ENCODE measurements at regions not wholly inside any gene's neighbourhood (a gene's known extent, or its start where the extent isn't known, plus 50 kb on each side); places are given as distances from the start of the nearest gene placed in this dataset.

GRCh38 chr5:124060413-124061067 lies 548.6 kb downstream of the CSNK1G3 start:
- no peak overlapping the region for H3K14ac ChIP-seq (ENCODE audit: insufficient read length)
- no peak overlapping the region for H3K4me3 ChIP-seq (ENCODE audit: extremely low read depth in 1 of 4, insufficient read depth in 2 of 4, low read depth in 3 of 4, low read length in 4 of 4)
- no peak overlapping the region for H4K91ac ChIP-seq (replicated peaks; ENCODE audit: insufficient read length, low read length)
- H3K36me3 ChIP-seq (ENCODE audit: control insufficient read depth in 2 of 4, insufficient read depth in 4 of 4, low read length in 3 of 4), result no peaks in the 10 kb centered on the region
- no peaks in the 10 kb centered on the region for H3K79me2 ChIP-seq (ENCODE audit: control insufficient read depth in 1 of 2, insufficient read depth in 2 of 2, low read length in 2 of 2)
- H2BK5ac ChIP-seq (ENCODE audit: low read depth, low read length), result no peak overlapping the region
- no peak overlapping the region for H2BK20ac ChIP-seq (ENCODE audit: low read length)
- no peak overlapping the region for H2AK5ac ChIP-seq (ENCODE audit: low read depth, low read length)
- CTCF ChIA-PET (ENCODE audit: partially characterized antibody), result no interaction called here
- no peak overlapping the region for H2BK12ac ChIP-seq (ENCODE audit: low read depth, low read length)
- TF ChIP-seq RBBP5 (IDR thresholded peaks at IDR 0.05; ENCODE audit: borderline replicate concordance, low read depth, low read length), result no peak
- no peak for TF ChIP-seq USF2 (IDR thresholded peaks at IDR 0.05; ENCODE audit: low read length)
- no peak for TF ChIP-seq ASH2L (IDR thresholded peaks at IDR 0.05; ENCODE audit: low read length)
- no peak for TF ChIP-seq EGR1 (IDR thresholded peaks at IDR 0.05; ENCODE audit: borderline replicate concordance, low read depth, low read length)
- no peak for TF ChIP-seq TCF12 (IDR thresholded peaks at IDR 0.05; ENCODE audit: low read depth, low read length)
- TF ChIP-seq GTF2F1 (IDR thresholded peaks at IDR 0.05; ENCODE audit: borderline replicate concordance, low read depth, low read length), result no peak
- TF ChIP-seq JUN (IDR thresholded peaks at IDR 0.05; ENCODE audit: low read depth, low read length), result no peak
- TF ChIP-seq NRF1 (IDR thresholded peaks at IDR 0.05; ENCODE audit: low read depth, low read length), result no peak
- no peak for TF ChIP-seq CBX8 (IDR thresholded peaks at IDR 0.05; ENCODE audit: borderline replicate concordance, low read depth, low read length)
- no peak for TF ChIP-seq SRF (IDR thresholded peaks at IDR 0.05; ENCODE audit: low read depth, low read length)
- no peak for TF ChIP-seq RFX5 (IDR thresholded peaks at IDR 0.05; ENCODE audit: borderline replicate concordance, low read depth, low read length)
- no peak for TF ChIP-seq ATF2 (IDR thresholded peaks at IDR 0.05; ENCODE audit: low read length)
- H3K9ac ChIP-seq (replicated peaks in 1 of 4; ENCODE audit: extremely low read depth in 1 of 4, low read depth in 3 of 4, low read length in 3 of 4), result no peak overlapping the region
- no peaks in the 10 kb centered on the region for H3K23me2 ChIP-seq (ENCODE audit: low read depth, low read length)
- H3K4me2 ChIP-seq (ENCODE audit: insufficient read depth in 1 of 2, low read depth in 2 of 2, low read length in 2 of 2), result no peak overlapping the region
- no peak overlapping the region for H3K18ac ChIP-seq (ENCODE audit: extremely low read depth, low read length)
- 86% methylated on average over 5 of the region's 5 CpGs; no CpG with 5 or more reads in 1 of the 2 experiments for WGBS, 2 experiments (ENCODE audit: extremely low coverage in 1 of 2, insufficient coverage in 1 of 2, insufficient read length in 1 of 2, insufficient replicate concordance in 2 of 2, low coverage in 1 of 2, low lambda C conversion rate in 2 of 2, missing lambda C conversion rate in 1 of 2)
- H3K56ac ChIP-seq (replicated peaks; ENCODE audit: insufficient read length, low read depth, low read length), result no peak overlapping the region
- FAIRE-seq, result no peak
- no peak overlapping the region for H4K5ac ChIP-seq (ENCODE audit: insufficient read length, low read depth, low read length)
- H2BK120ac ChIP-seq (replicated peaks; ENCODE audit: low read depth, low read length), result no peak overlapping the region
- no peaks in the 10 kb centered on the region for H3K4me1 ChIP-seq (replicated peaks in 1 of 4; ENCODE audit: control insufficient read depth in 3 of 4, insufficient read depth in 4 of 4, low read length in 3 of 4)
- POLR2A ChIA-PET (ENCODE audit: partially characterized antibody), result no interaction called here
- no peak overlapping the region for H3K23ac ChIP-seq (ENCODE audit: insufficient read length)
- H3K9me3 ChIP-seq (ENCODE audit: insufficient read depth in 2 of 2, low read depth in 1 of 2, low read length in 1 of 2), result no peaks in the 10 kb centered on the region
- H2BK15ac ChIP-seq (ENCODE audit: low read length), result no peak overlapping the region
- H3K79me1 ChIP-seq (ENCODE audit: low read depth, low read length), result no peaks in the 10 kb centered on the region
- no peak overlapping the region for H3K4ac ChIP-seq (replicated peaks; ENCODE audit: insufficient read length, low read depth, low read length)
- no peak overlapping the region for H2AFZ ChIP-seq (ENCODE audit: low read length)
- no peak for DNase-seq (ENCODE audit: low read depth in 1 of 2, low spot score in 2 of 2)
- H3K27me3 ChIP-seq (replicated peaks in 1 of 4; ENCODE audit: control insufficient read depth in 3 of 4, extremely low read depth in 1 of 4, insufficient read depth in 3 of 4, low read length in 3 of 4), result 0 out of 7 replicates have a peak, but pooled peaks cover 0 to 2% (median 0%) of the 10 kb centered on the region in 4 experiments
- no peaks in the 10 kb centered on the region for H4K20me1 ChIP-seq (replicated peaks in 1 of 2; ENCODE audit: control insufficient read depth in 1 of 2, insufficient read depth in 2 of 2, low read length in 2 of 2)
- H4K8ac ChIP-seq (ENCODE audit: extremely low read depth, insufficient read depth, low read length), result no peak overlapping the region
- no peak overlapping the region for H3K27ac ChIP-seq (ENCODE audit: low read depth, low read length)

All from H1 (cell line).